Astrocyte (in vitro differentiated cells and primary cell): ENCODE measurements at regions not wholly inside any gene's neighbourhood (a gene's known extent, or its start where the extent isn't known, plus 50 kb on each side); places are given as distances from the start of the nearest gene placed in this dataset.

Source experiments
- EZH2 ChIP-seq: IDR thresholded peaks from 2 replicates; pipeline ENCODE4 v1.6.1; 2012; ENCODE audit warnings: mild to moderate bottlenecking, low read length, inconsistent platforms; ENCODE audit not compliant: insufficient read depth
- TF ChIP-seq, protein P1 (sequence below): IDR thresholded peaks from 2 replicates; pipeline ENCODE4 v1.5.1; 2011; ENCODE audit warnings: low read depth, mild to moderate bottlenecking, inconsistent platforms, low read length, moderate library complexity; ENCODE audit not compliant: insufficient read depth

DNA sequence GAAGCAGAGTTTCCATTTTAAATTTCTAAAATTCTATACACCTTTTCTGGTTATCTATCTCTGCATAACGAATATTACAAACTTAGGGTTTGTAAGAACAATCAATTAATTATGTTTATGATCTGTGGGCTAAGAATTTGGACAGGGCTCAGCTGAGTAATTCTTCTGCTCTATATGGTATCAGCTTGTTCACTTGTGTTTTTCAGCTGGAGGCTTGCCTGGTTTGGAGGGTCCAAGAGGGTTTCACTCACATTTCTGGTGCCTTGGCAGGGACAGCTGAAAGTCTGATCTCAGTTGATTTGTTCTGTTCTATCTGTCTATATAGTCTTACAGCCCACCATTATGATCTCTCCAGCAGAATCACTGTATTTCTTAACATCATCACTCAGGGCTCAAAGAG lies 57.8 kb upstream of the ADGRA3 start:
- TF ChIP-seq, protein P1, sequence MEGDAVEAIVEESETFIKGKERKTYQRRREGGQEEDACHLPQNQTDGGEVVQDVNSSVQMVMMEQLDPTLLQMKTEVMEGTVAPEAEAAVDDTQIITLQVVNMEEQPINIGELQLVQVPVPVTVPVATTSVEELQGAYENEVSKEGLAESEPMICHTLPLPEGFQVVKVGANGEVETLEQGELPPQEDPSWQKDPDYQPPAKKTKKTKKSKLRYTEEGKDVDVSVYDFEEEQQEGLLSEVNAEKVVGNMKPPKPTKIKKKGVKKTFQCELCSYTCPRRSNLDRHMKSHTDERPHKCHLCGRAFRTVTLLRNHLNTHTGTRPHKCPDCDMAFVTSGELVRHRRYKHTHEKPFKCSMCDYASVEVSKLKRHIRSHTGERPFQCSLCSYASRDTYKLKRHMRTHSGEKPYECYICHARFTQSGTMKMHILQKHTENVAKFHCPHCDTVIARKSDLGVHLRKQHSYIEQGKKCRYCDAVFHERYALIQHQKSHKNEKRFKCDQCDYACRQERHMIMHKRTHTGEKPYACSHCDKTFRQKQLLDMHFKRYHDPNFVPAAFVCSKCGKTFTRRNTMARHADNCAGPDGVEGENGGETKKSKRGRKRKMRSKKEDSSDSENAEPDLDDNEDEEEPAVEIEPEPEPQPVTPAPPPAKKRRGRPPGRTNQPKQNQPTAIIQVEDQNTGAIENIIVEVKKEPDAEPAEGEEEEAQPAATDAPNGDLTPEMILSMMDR: no peak
- TF ChIP-seq EZH2: no peak
